HCT116 (cell line): ENCODE measurements at regions not wholly inside any gene's neighbourhood (a gene's known extent, or its start where the extent isn't known, plus 50 kb on each side); places are given as distances from the start of the nearest gene placed in this dataset.

ENCODE experiments used
- ATAC-seq: fragments of 200-7000 bp; cut with Tn5 transposase; 2 replicates; pipeline ENCODE4 v1.9.1; 2020; ENCODE audit warnings: mild to moderate bottlenecking, moderate library complexity
- BruUV-seq: library from RNA; stranded (reverse); fragments of 400-500 nt; replicated peaks from 2 replicates; lab custom pipeline; 2021; lab: Mats Ljungman, UMichigan
- CTCF ChIA-PET: fragments of 300-600 bp; sonication (Branson Sonifier 250); formaldehyde crosslinking; loops from one replicate; lab custom pipeline; 2021; ENCODE audit warnings: antibody characterized with exemption; lab: Charles Lee
- POLR2A ChIA-PET: fragments of 300-600, 350-600 bp; sonication (Branson Sonifier 250); formaldehyde crosslinking; loops from one replicate; lab custom pipeline; 2021; ENCODE audit warnings: antibody characterized with exemption; lab: Charles Lee
- RAD21 ChIA-PET, 2 experiments: fragments of 300-600 bp; sonication (Branson Sonifier 250); formaldehyde crosslinking; loops; one replicate each; lab custom pipeline; 2023; ENCODE audit warnings: low total read pairs in 2 of 2; ENCODE audit not compliant: uncharacterized antibody in 2 of 2, unreplicated experiment in 2 of 2, low non-redundant PET in 1 of 2; lab: Charles Lee
- DNase-seq: peaks from one replicate; pipeline ENCODE4 v3.0.0-alpha.2; 2010; ENCODE audit warnings: low read depth, low spot score
- H2AFZ ChIP-seq: fragments of 200-600 bp; shearing (Covaris generic), sonication (generic); 2 replicates; pipeline ENCODE4 v1.6.1; 2017; ENCODE audit warnings: low read depth, mixed run types, mixed read lengths, antibody characterized with exemption, low read length; ENCODE audit not compliant: poor library complexity, severe bottlenecking
- H3K27ac ChIP-seq: 2 replicates; pipeline ENCODE4 v1.5.1; 2012; ENCODE audit warnings: low read depth, low read length
- H3K27me3 ChIP-seq: fragments of 200-600 bp; sonication (generic); 2 replicates; pipeline ENCODE4 v1.6.1; 2016; ENCODE audit warnings: mixed run types, low read length, mixed read lengths; ENCODE audit not compliant: insufficient read depth
- H3K36me3 ChIP-seq, 2 experiments: fragments of 200-500 bp in 1 of 2; fragments of 200-600 bp in 1 of 2; sonication (Bioruptor generic) in 1 of 2; sonication (generic) in 1 of 2; 2 replicates each; pipeline versions ENCODE4 v1.5.1 to v1.6.1; 2014 to 2016; ENCODE audit warnings: low read length in 2 of 2, inconsistent platforms in 1 of 2, mixed read lengths in 1 of 2, mixed run types in 1 of 2; ENCODE audit not compliant: insufficient read depth in 2 of 2, control insufficient read depth in 1 of 2
- H3K4me1 ChIP-seq, 2 experiments: fragments of 200-600 bp in 1 of 2; sonication (generic) in 1 of 2; 2 replicates each; pipeline versions ENCODE4 v1.5.1 to v1.6.1; 2012 to 2017; ENCODE audit warnings: low read length in 2 of 2, inconsistent platforms in 1 of 2, mild to moderate bottlenecking in 1 of 2, mixed read lengths in 1 of 2, mixed run types in 1 of 2, moderate library complexity in 1 of 2; ENCODE audit not compliant: insufficient read depth in 2 of 2, control insufficient read depth in 1 of 2
- H3K4me2 ChIP-seq: fragments of 200-600 bp; sonication (generic); 2 replicates; pipeline ENCODE4 v1.6.1; 2017; ENCODE audit warnings: mixed run types, low read length, mixed read lengths
- H3K4me3 ChIP-seq, 2 experiments: fragments of 200-600 bp in 1 of 2; sonication (generic) in 1 of 2; replicated peaks in 1 of 2; 2 replicates each; pipeline ENCODE4 v1.5.1; 2011 to 2016; ENCODE audit warnings: low read length in 2 of 2, control low read depth in 1 of 2, low read depth in 1 of 2, mild to moderate bottlenecking in 1 of 2, mixed read lengths in 1 of 2, mixed run types in 1 of 2
- H3K79me2 ChIP-seq: fragments of 200-600 bp; sonication (generic); 2 replicates; pipeline ENCODE4 v1.6.1; 2017; ENCODE audit warnings: mild to moderate bottlenecking, mixed run types, low read length, moderate library complexity, mixed read lengths; ENCODE audit not compliant: insufficient read depth
- H3K9ac ChIP-seq: fragments of 200-600 bp; sonication (generic); 2 replicates; pipeline ENCODE4 v1.6.1; 2016; ENCODE audit warnings: low read length, mixed read lengths
- H3K9me2 ChIP-seq: fragments of 200-600 bp; sonication (generic), shearing (Covaris generic); 2 replicates; pipeline ENCODE4 v1.6.1; 2017; ENCODE audit warnings: mixed run types, mild to moderate bottlenecking, moderate library complexity; ENCODE audit not compliant: insufficient read depth
- H3K9me3 ChIP-seq, 2 experiments: fragments of 200-500 bp in 1 of 2; fragments of 200-600 bp in 1 of 2; sonication (Bioruptor generic) in 1 of 2; sonication (generic) in 1 of 2; 2 replicates each; pipeline ENCODE4 v1.6.1; 2014 to 2017; ENCODE audit warnings: low read length in 2 of 2, mixed read lengths in 2 of 2, inconsistent platforms in 1 of 2, low read depth in 1 of 2, mild to moderate bottlenecking in 1 of 2, mixed run types in 1 of 2, moderate library complexity in 1 of 2; ENCODE audit not compliant: control insufficient read depth in 1 of 2, insufficient read depth in 1 of 2
- H4K20me1 ChIP-seq: fragments of 200-600 bp; sonication (generic), shearing (Covaris generic); 2 replicates; pipeline ENCODE4 v1.6.1; 2017; ENCODE audit warnings: mixed run types, mild to moderate bottlenecking, moderate library complexity; ENCODE audit not compliant: insufficient read depth
- CBX3 ChIP-seq: IDR thresholded peaks from 2 replicates; pipeline ENCODE4 v1.6.1; 2012; ENCODE audit warnings: low read depth
- CEBPB ChIP-seq: IDR thresholded peaks from 2 replicates; pipeline ENCODE4 v1.6.1; 2012; ENCODE audit warnings: low read depth
- EGR1 ChIP-seq: IDR thresholded peaks from 2 replicates; pipeline ENCODE4 v1.6.1; 2012; ENCODE audit warnings: low read depth
- ELF1 ChIP-seq: IDR thresholded peaks from 2 replicates; pipeline ENCODE4 v1.6.1; 2012; ENCODE audit warnings: low read depth, borderline replicate concordance
- EZH2 ChIP-seq: fragments of 200-600 bp; sonication (generic); IDR thresholded peaks from 2 replicates; pipeline ENCODE4 v1.6.1; 2017; ENCODE audit warnings: antibody characterized with exemption, mixed run types
- EZH2phosphoT487 ChIP-seq: fragments of 200-600 bp; IDR thresholded peaks from 2 replicates; pipeline ENCODE4 v1.6.1; 2018; ENCODE audit warnings: antibody characterized with exemption, borderline replicate concordance
- FOSL1 ChIP-seq: IDR thresholded peaks from 2 replicates; pipeline ENCODE4 v1.6.1; 2012; ENCODE audit warnings: low read depth
- JUND ChIP-seq: IDR thresholded peaks from 2 replicates; pipeline ENCODE4 v1.6.1; 2012
- MAX ChIP-seq: IDR thresholded peaks from 2 replicates; pipeline ENCODE4 v1.6.1; 2012
- POLR2A ChIP-seq: IDR thresholded peaks from 2 replicates; pipeline ENCODE4 v1.7.0; 2011; ENCODE audit warnings: borderline replicate concordance; ENCODE audit not compliant: insufficient read depth, insufficient read length; ENCODE audit errors: extremely low read depth
- POLR2AphosphoS5 ChIP-seq: IDR thresholded peaks from 2 replicates; pipeline ENCODE4 v1.6.1; 2011; ENCODE audit warnings: mild to moderate bottlenecking, low read depth, low read length, moderate library complexity
- RAD21 ChIP-seq: IDR thresholded peaks from 2 replicates; pipeline ENCODE4 v1.6.1; 2012; ENCODE audit warnings: low read depth, mild to moderate bottlenecking
- REST ChIP-seq: IDR thresholded peaks from 2 replicates; pipeline ENCODE4 v1.6.1; 2012; ENCODE audit warnings: low read depth
- SIN3A ChIP-seq: IDR thresholded peaks from 2 replicates; pipeline ENCODE4 v1.6.1; 2012; ENCODE audit warnings: low read depth
- SP1 ChIP-seq: IDR thresholded peaks from 2 replicates; pipeline ENCODE4 v1.6.1; 2012; ENCODE audit warnings: low read depth
- TCF7L2 ChIP-seq: IDR thresholded peaks from 2 replicates; pipeline ENCODE4 v1.7.0; 2011; ENCODE audit warnings: borderline replicate concordance, inconsistent platforms; ENCODE audit not compliant: insufficient read depth, insufficient read length; ENCODE audit errors: extremely low read depth
- YY1 ChIP-seq: IDR thresholded peaks from 2 replicates; pipeline ENCODE4 v1.6.1; 2011; ENCODE audit warnings: low read length, low read depth, moderate library complexity, mild to moderate bottlenecking; ENCODE audit not compliant: insufficient replicate concordance; ENCODE audit errors: extremely low read depth
- ZBTB33 ChIP-seq: IDR thresholded peaks from 2 replicates; pipeline ENCODE4 v1.6.1; 2011; ENCODE audit warnings: mild to moderate bottlenecking, low read length, moderate library complexity; ENCODE audit not compliant: insufficient replicate concordance; ENCODE audit errors: extremely low read depth
- ZFX ChIP-seq: fragments of 450-650 bp; IDR thresholded peaks from 2 replicates; pipeline ENCODE4 v1.6.1; 2017
- ZNF274 ChIP-seq: fragments of 200-500 bp; sonication (Bioruptor generic); IDR thresholded peaks from 2 replicates; pipeline ENCODE4 v1.6.1; 2014; ENCODE audit warnings: mild to moderate bottlenecking, low read depth, low read length, inconsistent platforms
- intact Hi-C: fragments of 100-400 bp; cut with micrococcal nuclease; formaldehyde crosslinking; loops from 2 replicates; pipeline ENCODE4 v1.10.0; 2022

GRCh38 chr4:123784626-123785025, 388.0 kb downstream of the SPRY1 start:
- no peaks in the 10 kb centered on the region for H4K20me1 ChIP-seq
- no peak overlapping the region for H3K4me3 ChIP-seq
- no peak for DNase-seq
- no peak overlapping the region for H2AFZ ChIP-seq
- no peak overlapping the region for H3K4me2 ChIP-seq
- ChIA-PET POLR2A (no interaction called here), CTCF (no interaction called here), RAD21 (no interaction called here)
- no peaks in the 10 kb centered on the region for H3K9me2 ChIP-seq
- no peaks in the 10 kb centered on the region for H3K79me2 ChIP-seq
- H3K27me3 ChIP-seq: no peaks in the 10 kb centered on the region
- no peak for ATAC-seq
- H3K36me3 ChIP-seq: no peaks in the 10 kb centered on the region
- H3K9ac ChIP-seq: no peak overlapping the region
- H3K9me3 ChIP-seq: no peaks in the 10 kb centered on the region
- no peaks in the 10 kb centered on the region for H3K4me1 ChIP-seq
- no TSS peak for BruUV-seq
- intact Hi-C loops: no loop called here
- TF ChIP-seq RAD21: no peak
- no peak for TF ChIP-seq YY1
- TF ChIP-seq CEBPB: no peak
- no peak for TF ChIP-seq FOSL1
- no peak for TF ChIP-seq TCF7L2
- TF ChIP-seq EGR1: no peak
- TF ChIP-seq CBX3: no peak
- TF ChIP-seq EZH2phosphoT487: no peak
- no peak for TF ChIP-seq ZFX
- TF ChIP-seq SP1: no peak
- no peak for TF ChIP-seq POLR2A
- TF ChIP-seq ZNF274: no peak
- no peak for TF ChIP-seq EZH2
- no peak for TF ChIP-seq ELF1
- no peak for TF ChIP-seq JUND
- no peak for TF ChIP-seq SIN3A
- TF ChIP-seq POLR2AphosphoS5: no peak
- no peak for TF ChIP-seq REST
- no peak for TF ChIP-seq MAX
- no peak for TF ChIP-seq ZBTB33
- no peak overlapping the region for H3K27ac ChIP-seq
